GM12878 (cell line): ENCODE measurements at regions not wholly inside any gene's neighbourhood (a gene's known extent, or its start where the extent isn't known, plus 50 kb on each side); places are given as distances from the start of the nearest gene placed in this dataset.

Experiments used
- ATAC-seq: fragments of 200-7000 bp; cut with Tn5 transposase; 3 replicates; pipeline ENCODE4 v1.9.1; 2020; ENCODE audit warnings: mild to moderate bottlenecking, moderate library complexity
- BruUV-seq: library from RNA; stranded (reverse); fragments of 400-500 nt; replicated peaks from 2 replicates; lab custom pipeline; 2021; lab: Mats Ljungman, UMichigan
- CTCF ChIA-PET: fragments of 300-600 bp; sonication (Branson Sonifier 250); formaldehyde crosslinking; extraction: SDS; loops from one replicate; lab custom pipeline; 2021; ENCODE audit warnings: inconsistent platforms; lab: Yijun Ruan, JAX
- POLR2A ChIA-PET: fragments of 350-600 bp; formaldehyde crosslinking; extraction: SDS; loops from one replicate; lab custom pipeline; 2021; ENCODE audit warnings: inconsistent platforms; lab: Charles Lee
- RAD21 ChIA-PET: fragments of 300-600 bp; sonication (Branson Sonifier 250); formaldehyde crosslinking; loops from one replicate; lab custom pipeline; 2023; ENCODE audit warnings: antibody characterized with exemption; ENCODE audit not compliant: unreplicated experiment; lab: Charles Lee
- SMC1A ChIA-PET: fragments of 300-600 bp; sonication (Branson Sonifier 250); formaldehyde crosslinking; loops from one replicate; lab custom pipeline; 2023; ENCODE audit not compliant: unreplicated experiment, uncharacterized antibody; lab: Charles Lee
- DNase-seq: peaks from one replicate; pipeline ENCODE4 v3.0.0-alpha.2; 2011; ENCODE audit warnings: low read depth, low spot score
- FAIRE-seq: peaks from 3 replicates; lab custom pipeline; 2011; peaks lifted over from hg19 to GRCh38; lab: Jason Lieb, UNC
- H2AFZ ChIP-seq: 2 replicates; pipeline ENCODE4 v1.6.0; 2011; ENCODE audit warnings: low read depth, low read length, control low read depth; ENCODE audit not compliant: control insufficient read depth
- H3K27ac ChIP-seq: 2 replicates; pipeline ENCODE4 v1.5.1; 2011; ENCODE audit warnings: control low read depth; ENCODE audit not compliant: control insufficient read depth, insufficient read depth
- H3K27me3 ChIP-seq, 2 experiments: replicated peaks in 1 of 2; 2 replicates each; pipeline versions ENCODE4 v1.6.0 to v1.6.1; 2011; ENCODE audit warnings: low read length in 1 of 2; ENCODE audit not compliant: control insufficient read depth in 2 of 2, insufficient read depth in 2 of 2
- H3K36me3 ChIP-seq, 2 experiments: 2 replicates each; pipeline ENCODE4 v1.5.1; 2011; ENCODE audit warnings: low read length in 1 of 2; ENCODE audit not compliant: control insufficient read depth in 2 of 2, insufficient read depth in 2 of 2
- H3K4me1 ChIP-seq: 2 replicates; pipeline ENCODE4 v1.6.1; 2011; ENCODE audit warnings: mild to moderate bottlenecking, low read length, moderate library complexity, mixed read lengths; ENCODE audit not compliant: control insufficient read depth, insufficient read depth
- H3K4me2 ChIP-seq: 2 replicates; pipeline ENCODE4 v1.6.0; 2011; ENCODE audit warnings: control low read depth; ENCODE audit not compliant: control insufficient read depth, insufficient read depth
- H3K4me3 ChIP-seq: fragments of 200-600 bp; sonication (generic); 2 replicates; pipeline ENCODE4 v1.5.1; 2016
- H3K79me2 ChIP-seq: 2 replicates; pipeline ENCODE4 v1.6.0; 2011; ENCODE audit warnings: low read length; ENCODE audit not compliant: control insufficient read depth, insufficient read depth
- H3K9ac ChIP-seq: 2 replicates; pipeline ENCODE4 v1.8.0; 2011; ENCODE audit warnings: low read length, control low read depth, mixed read lengths; ENCODE audit not compliant: control insufficient read depth, insufficient read depth
- H3K9me3 ChIP-seq: replicated peaks from 3 replicates; pipeline ENCODE4 v1.5.1; 2011; ENCODE audit warnings: mild to moderate bottlenecking, low read length; ENCODE audit not compliant: control insufficient read depth, insufficient read depth
- H4K20me1 ChIP-seq: 2 replicates; pipeline ENCODE4 v1.6.0; 2011; ENCODE audit not compliant: control insufficient read depth, insufficient read depth
- BCL11A ChIP-seq: IDR thresholded peaks from 2 replicates; pipeline ENCODE4 v1.6.1; 2011; ENCODE audit warnings: low read depth, low read length
- DPF2 ChIP-seq: fragments of 450-650 bp; IDR thresholded peaks from 2 replicates; pipeline ENCODE4 v1.6.1; 2017; ENCODE audit warnings: mild to moderate bottlenecking
- HDAC2 ChIP-seq: fragments of 200-600 bp; sonication (generic); IDR thresholded peaks from 2 replicates; pipeline ENCODE4 v1.6.1; 2017
- JUND ChIP-seq: IDR thresholded peaks from 2 replicates; pipeline ENCODE4 v1.6.1; 2012; ENCODE audit warnings: low read depth, mild to moderate bottlenecking, low read length, improper control_type of control experiment, moderate library complexity
- LARP7 ChIP-seq: fragments of 450-650 bp; IDR thresholded peaks from 2 replicates; pipeline ENCODE4 v1.6.1; 2017; ENCODE audit warnings: mild to moderate bottlenecking
- MYC ChIP-seq: IDR thresholded peaks from 2 replicates; pipeline ENCODE4 v1.6.1; 2011; ENCODE audit warnings: mild to moderate bottlenecking, low read length, moderate library complexity, inconsistent platforms; ENCODE audit not compliant: insufficient read depth, insufficient replicate concordance, insufficient read length, severe bottlenecking
- PBX3 ChIP-seq: IDR thresholded peaks from 2 replicates; pipeline ENCODE4 v1.6.1; 2011; ENCODE audit warnings: mild to moderate bottlenecking, low read depth, low read length, moderate library complexity; ENCODE audit not compliant: insufficient replicate concordance
- WGBS: methylation state at CpG from one replicate; pipeline ENCODE4 v1.1.6; 2016; ENCODE audit warnings: low lambda C conversion rate; ENCODE audit not compliant: insufficient replicate concordance, insufficient coverage; ENCODE audit errors: missing lambda C conversion rate; 5-methylcytosine and 5-hydroxymethylcytosine counted together
- in situ Hi-C: fragments of 300-500 bp; cut with MboI; formaldehyde crosslinking; loops from 9 replicates; pipeline ENCODE4 v1.14.3; 2018; ENCODE audit warnings: mixed read lengths
- intact Hi-C: fragments of 100-400 bp; cut with micrococcal nuclease; formaldehyde crosslinking; loops from one replicate; pipeline ENCODE4 v1.14.2; 2022; ENCODE audit not compliant: unreplicated experiment
- TF ChIP-seq, protein P1 (sequence below): IDR thresholded peaks from 2 replicates; pipeline ENCODE4 v1.6.1; 2012; ENCODE audit warnings: low read depth, low read length, improper control_type of control experiment

GRCh38 chr4:33724685-33725084 is 2519.6 kb downstream of the ARAP2 start:
- no peak for FAIRE-seq
- H3K4me2 ChIP-seq = no peak overlapping the region
- no peak overlapping the region for H3K27ac ChIP-seq
- RAD21 ChIA-PET = no interaction called here
- no peaks in the 10 kb centered on the region for H3K27me3 ChIP-seq
- H3K4me3 ChIP-seq = no peak overlapping the region
- H3K4me1 ChIP-seq = no peaks in the 10 kb centered on the region
- WGBS = 4% methylated on average over 3 of the region's 3 CpGs
- H3K79me2 ChIP-seq = no peaks in the 10 kb centered on the region
- intact Hi-C loops (no loop called here), in situ Hi-C loops (no loop called here)
- H3K36me3 ChIP-seq = no peaks in the 10 kb centered on the region
- no peaks in the 10 kb centered on the region for H3K9me3 ChIP-seq
- SMC1A ChIA-PET = interaction anchor here (1.1 kb wide), 1 partner anchor 27 kb away, joined by 4 read pairs; no protein-coding TSS in a partner anchor
- no peaks in the 10 kb centered on the region for H4K20me1 ChIP-seq
- no peak overlapping the region for H2AFZ ChIP-seq
- POLR2A ChIA-PET = no interaction called here
- CTCF ChIA-PET = interaction anchor here (1.6 to 4.0 kb wide), 2 partner anchors 29 to 337 kb away, joined by 4 to 33 read pairs; no protein-coding TSS in a partner anchor
- TF ChIP-seq BCL11A (no peak), DPF2 (no peak), PBX3 (no peak), MYC (no peak), JUND (no peak), LARP7 (no peak), HDAC2 (no peak)
- TF ChIP-seq, protein P1, sequence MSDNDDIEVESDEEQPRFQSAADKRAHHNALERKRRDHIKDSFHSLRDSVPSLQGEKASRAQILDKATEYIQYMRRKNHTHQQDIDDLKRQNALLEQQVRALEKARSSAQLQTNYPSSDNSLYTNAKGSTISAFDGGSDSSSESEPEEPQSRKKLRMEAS = no peak
- no TSS peak for BruUV-seq
- DNase-seq = no peak
- H3K9ac ChIP-seq = no peak overlapping the region
- ATAC-seq = no peak
